Transverse colon (tissue), 4 donors: ENCODE measurements at regions not wholly inside any gene's neighbourhood (a gene's known extent, or its start where the extent isn't known, plus 50 kb on each side); places are given as distances from the start of the nearest gene placed in this dataset.

Experiments
- EP300 ChIP-seq: sonication (generic); formaldehyde crosslinking; IDR thresholded peaks from one replicate; pipeline ENCODE4 v1.6.1; 2017; ENCODE audit warnings: antibody characterized with exemption, low read depth
- POLR2A ChIP-seq: fragments of 450-650 bp; IDR thresholded peaks from one replicate; pipeline ENCODE4 v1.6.1; 2016; ENCODE audit warnings: antibody characterized with exemption, mild to moderate bottlenecking, moderate library complexity
- POLR2AphosphoS5 ChIP-seq, 3 donors: sonication (generic); formaldehyde crosslinking; IDR thresholded peaks; one replicate each; pipeline ENCODE4 v1.6.1; 2016; ENCODE audit warnings: antibody characterized with exemption in 3 of 3
- TF ChIP-seq, protein P1 (sequence below), 5 experiments: fragments of 200-600 bp in 3 of 5; fragments of 450-650 bp in 2 of 5; sonication (generic) in 3 of 5; IDR thresholded peaks; 1 replicate in 2 of 5; 2 replicates in 3 of 5; pipeline ENCODE4 v1.5.1; 2016 to 2017; ENCODE audit warnings: antibody characterized with exemption in 5 of 5, inconsistent platforms in 3 of 5, mild to moderate bottlenecking in 2 of 5, moderate library complexity in 1 of 5

DNA sequence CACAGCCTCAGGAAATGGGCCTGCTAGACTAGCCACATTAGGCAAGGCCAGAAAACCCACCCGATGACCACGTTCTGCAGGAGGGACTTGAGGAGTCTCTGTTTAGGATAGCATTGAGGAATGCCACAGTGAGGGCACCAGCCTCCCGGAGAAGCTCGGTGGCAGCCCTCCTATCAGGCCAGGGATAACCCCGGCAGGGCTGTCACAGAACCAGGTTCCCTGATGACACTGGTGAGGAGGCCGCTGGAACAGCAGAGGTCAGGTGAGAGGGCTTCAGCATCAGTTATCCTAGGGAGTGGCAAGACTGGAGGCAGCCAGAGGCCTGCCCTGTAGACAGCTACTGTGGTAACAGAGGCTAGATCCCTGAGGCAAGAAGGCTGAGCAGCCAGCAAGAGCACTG lies 157.6 kb downstream of the MYLK4 start:
- TF ChIP-seq, protein P1, sequence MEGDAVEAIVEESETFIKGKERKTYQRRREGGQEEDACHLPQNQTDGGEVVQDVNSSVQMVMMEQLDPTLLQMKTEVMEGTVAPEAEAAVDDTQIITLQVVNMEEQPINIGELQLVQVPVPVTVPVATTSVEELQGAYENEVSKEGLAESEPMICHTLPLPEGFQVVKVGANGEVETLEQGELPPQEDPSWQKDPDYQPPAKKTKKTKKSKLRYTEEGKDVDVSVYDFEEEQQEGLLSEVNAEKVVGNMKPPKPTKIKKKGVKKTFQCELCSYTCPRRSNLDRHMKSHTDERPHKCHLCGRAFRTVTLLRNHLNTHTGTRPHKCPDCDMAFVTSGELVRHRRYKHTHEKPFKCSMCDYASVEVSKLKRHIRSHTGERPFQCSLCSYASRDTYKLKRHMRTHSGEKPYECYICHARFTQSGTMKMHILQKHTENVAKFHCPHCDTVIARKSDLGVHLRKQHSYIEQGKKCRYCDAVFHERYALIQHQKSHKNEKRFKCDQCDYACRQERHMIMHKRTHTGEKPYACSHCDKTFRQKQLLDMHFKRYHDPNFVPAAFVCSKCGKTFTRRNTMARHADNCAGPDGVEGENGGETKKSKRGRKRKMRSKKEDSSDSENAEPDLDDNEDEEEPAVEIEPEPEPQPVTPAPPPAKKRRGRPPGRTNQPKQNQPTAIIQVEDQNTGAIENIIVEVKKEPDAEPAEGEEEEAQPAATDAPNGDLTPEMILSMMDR (IDR thresholded peaks at IDR 0.05): no peak
- TF ChIP-seq POLR2A (no peak), POLR2AphosphoS5 (IDR thresholded peaks at IDR 0.05) (no peak), EP300 (no peak)
